Fibroblast of mammary gland (primary cell): ENCODE measurements at regions not wholly inside any gene's neighbourhood (a gene's known extent, or its start where the extent isn't known, plus 50 kb on each side); places are given as distances from the start of the nearest gene placed in this dataset.

Source experiments
- DNase-seq: peaks from one replicate; pipeline ENCODE4 v3.0.0-alpha.2; 2010; ENCODE audit warnings: low read depth
- H3K4me3 ChIP-seq: 2 replicates; pipeline ENCODE4 v1.5.1; 2011; ENCODE audit warnings: low read depth, mild to moderate bottlenecking, low read length, moderate library complexity; ENCODE audit not compliant: control insufficient read depth
- TF ChIP-seq, protein P1 (sequence below): conservative IDR thresholded peaks from 2 replicates; pipeline ENCODE4 v1.5.1; 2011; ENCODE audit warnings: low read depth, low read length, inconsistent platforms; ENCODE audit not compliant: control insufficient read depth, insufficient read depth

DNA sequence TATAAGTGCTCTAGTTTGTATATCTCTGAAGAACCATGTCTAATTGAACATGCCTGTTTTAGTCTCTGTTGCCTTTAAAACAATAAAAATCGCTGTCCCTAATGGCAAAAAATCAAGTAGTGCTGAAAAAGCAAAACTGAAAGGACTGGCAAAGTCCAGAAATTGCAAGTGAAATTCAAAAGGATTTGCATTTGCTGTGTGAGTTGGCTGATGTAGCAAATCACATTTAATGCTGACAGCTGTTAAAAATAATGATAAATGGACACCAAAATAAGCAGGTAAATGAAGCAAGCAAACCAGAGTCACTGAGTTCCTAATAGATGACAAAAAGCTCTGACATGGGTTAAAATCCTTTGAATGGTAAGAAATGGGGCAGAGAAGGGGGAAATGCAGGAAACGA is 874.1 kb downstream of the GRM8 start:
- H3K4me3 ChIP-seq: no peak overlapping the region
- TF ChIP-seq, protein P1, sequence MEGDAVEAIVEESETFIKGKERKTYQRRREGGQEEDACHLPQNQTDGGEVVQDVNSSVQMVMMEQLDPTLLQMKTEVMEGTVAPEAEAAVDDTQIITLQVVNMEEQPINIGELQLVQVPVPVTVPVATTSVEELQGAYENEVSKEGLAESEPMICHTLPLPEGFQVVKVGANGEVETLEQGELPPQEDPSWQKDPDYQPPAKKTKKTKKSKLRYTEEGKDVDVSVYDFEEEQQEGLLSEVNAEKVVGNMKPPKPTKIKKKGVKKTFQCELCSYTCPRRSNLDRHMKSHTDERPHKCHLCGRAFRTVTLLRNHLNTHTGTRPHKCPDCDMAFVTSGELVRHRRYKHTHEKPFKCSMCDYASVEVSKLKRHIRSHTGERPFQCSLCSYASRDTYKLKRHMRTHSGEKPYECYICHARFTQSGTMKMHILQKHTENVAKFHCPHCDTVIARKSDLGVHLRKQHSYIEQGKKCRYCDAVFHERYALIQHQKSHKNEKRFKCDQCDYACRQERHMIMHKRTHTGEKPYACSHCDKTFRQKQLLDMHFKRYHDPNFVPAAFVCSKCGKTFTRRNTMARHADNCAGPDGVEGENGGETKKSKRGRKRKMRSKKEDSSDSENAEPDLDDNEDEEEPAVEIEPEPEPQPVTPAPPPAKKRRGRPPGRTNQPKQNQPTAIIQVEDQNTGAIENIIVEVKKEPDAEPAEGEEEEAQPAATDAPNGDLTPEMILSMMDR: no peak
- no peak for DNase-seq

DNA sequence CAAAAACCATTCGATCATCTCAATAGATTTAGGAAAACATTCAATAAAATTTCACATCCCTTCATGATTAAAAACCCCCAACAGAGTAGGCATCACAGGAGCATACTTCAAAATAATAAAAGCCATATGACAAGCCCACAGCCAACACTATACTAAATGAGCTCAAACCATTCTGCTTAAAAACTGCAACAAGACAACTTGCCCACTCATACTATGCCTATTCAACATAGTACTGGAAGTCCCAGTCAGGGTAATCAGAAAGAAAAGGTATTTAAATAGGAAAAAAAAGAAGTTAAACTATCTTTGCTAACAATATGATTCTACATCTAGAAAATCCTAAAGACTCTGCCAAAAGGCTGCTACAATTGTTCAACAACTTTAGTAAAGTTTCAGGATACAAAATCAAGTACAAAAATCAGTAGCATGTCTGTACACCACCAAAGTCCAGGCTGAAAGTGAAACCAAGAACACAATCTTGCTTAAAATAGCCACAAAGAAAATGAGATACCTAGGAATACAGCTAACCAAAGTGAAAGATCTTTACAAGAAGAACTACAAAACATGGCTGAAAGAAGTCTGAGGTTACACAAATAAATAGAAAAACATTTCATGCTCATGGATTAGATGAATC is 882.6 kb downstream of the GRM8 start:
- TF ChIP-seq, protein P1: no peak

DNA sequence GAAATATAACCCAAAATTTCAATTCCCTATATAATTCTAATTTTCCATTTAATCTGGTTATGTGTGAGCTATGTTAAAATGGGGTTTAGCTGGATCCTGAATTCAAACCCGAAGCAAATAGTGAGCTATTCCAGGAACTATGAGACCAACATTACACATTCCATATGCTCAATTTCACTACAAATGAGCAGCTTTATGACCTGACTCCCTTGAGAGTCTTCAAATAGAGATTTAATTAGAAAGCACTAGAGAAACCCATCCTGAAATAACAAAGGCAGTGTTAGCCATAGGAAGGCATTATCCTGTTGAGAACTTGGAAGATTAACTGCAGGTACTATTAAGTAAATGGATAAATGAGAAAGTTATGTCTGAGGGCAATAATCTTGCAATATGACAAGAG is 890.0 kb downstream of the GRM8 start:
- no peak overlapping the region for H3K4me3 ChIP-seq
- DNase-seq: no peak
- TF ChIP-seq, protein P1: no peak

More for the DNA sequence above, 882.6 kb downstream of the GRM8 start:
- H3K4me3 ChIP-seq: no peak overlapping the region
- no peak for DNase-seq

DNA sequence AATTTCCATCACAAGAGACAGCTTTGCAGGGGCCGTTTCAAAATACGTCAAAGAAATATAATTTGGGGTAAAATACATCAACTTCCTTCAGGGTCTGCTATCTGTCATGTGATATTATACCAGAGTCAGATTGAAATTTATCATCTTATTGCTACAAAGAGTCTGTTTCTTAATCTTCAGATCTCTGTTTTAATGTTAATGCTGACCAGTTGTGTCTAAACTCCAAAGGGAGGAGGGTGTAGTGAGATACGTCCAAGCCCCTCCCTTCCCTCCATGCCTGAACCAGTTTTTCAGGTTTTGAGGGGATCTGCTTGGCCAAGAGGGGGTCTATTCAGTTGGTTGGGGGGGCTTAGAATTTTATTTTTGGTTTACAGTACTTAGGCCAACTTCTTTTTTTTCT is 891.6 kb downstream of the GRM8 start:
- TF ChIP-seq, protein P1: no peak
- H3K4me3 ChIP-seq: no peak overlapping the region
- DNase-seq: no peak

DNA sequence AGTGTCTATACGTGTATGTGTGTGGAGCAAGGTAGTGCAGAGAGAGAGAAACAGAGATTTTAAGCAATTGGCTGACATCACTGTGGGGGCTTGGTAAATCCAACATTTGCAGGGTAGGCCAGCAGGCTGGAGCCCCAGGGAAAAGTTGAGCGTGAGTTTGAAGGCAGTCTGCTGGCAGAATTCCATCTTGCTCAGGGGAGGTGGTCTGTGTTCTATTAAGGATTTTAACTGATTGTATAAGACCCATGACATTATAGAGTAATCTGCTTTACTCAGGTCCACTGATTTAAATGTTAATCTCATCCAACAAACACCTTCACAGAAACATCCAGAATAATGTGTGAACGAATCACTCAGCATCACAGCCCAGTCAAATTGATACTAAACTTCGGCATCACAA is 912.9 kb downstream of the GRM8 start:
- no peak overlapping the region for H3K4me3 ChIP-seq
- TF ChIP-seq, protein P1: no peak
- DNase-seq: no peak

DNA sequence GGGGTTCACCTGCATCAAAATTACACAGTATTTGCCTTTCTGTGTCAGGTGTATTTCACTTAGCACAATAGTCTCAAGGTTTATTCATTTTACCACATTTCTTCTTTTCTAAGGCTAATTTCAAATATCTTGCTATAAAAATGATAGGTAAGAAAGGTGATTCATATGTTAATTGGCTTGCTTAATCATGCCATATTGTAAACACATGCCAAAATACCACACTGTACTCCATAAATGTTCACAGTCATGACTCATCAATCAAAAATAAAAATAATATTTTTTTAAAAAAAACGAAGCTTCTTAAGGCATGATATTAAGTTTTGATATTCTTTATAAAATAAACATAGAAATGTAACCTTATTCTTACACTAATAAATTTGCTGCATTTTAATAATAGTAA is 947.1 kb downstream of the GRM8 start:
- no peak overlapping the region for H3K4me3 ChIP-seq
- no peak for DNase-seq
- TF ChIP-seq, protein P1: no peak

DNA sequence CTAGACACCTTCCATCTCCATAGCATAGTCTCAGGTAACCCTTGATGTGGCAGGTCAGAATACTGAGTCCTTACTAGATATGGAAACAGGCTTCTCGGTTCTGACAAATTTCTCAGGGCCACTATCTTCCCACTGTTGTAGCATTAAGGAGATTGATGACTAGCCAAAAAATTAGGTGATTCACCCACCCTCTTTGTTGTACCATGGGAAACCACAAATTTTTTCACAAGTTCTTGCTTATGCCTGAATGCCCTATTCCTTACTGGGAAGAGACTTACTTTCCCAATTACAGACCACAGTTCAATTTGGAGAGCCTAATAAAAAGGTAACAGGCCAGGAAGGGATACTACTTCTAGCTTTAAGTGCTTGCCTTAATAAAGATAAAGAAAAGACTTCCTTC is 948.8 kb downstream of the GRM8 start:
- TF ChIP-seq, protein P1: no peak
- DNase-seq: no peak
- no peak overlapping the region for H3K4me3 ChIP-seq
